GM21619 (cell line): ENCODE measurements at regions not wholly inside any gene's neighbourhood (a gene's known extent, or its start where the extent isn't known, plus 50 kb on each side); places are given as distances from the start of the nearest gene placed in this dataset.

Experiments
- ATAC-seq: cut with Tn5 transposase; IDR thresholded peaks from one replicate; pipeline ENCODE4 v1.9.1; 2021; ENCODE audit not compliant: unreplicated experiment

DNA sequence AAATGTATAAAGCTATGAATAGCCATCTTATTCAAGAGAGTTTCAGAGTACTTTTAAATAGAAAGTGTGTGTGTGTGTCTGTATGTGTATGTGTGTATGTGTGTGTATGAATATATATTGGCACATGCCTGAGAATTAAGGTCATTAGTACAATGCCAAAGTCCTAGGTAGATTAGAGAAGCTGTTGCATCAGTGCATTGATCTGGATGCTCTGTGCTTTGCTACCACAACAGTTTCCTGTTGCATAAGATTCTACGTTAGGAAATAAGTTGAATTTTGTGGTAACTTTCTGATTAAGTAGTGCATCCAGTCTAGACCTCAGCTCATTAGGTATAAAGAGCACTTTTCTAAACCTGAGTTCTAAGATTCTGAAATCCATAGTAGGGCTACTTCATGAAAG is 1102.8 kb upstream of the KLHL29 start:
- ATAC-seq: no peak

DNA sequence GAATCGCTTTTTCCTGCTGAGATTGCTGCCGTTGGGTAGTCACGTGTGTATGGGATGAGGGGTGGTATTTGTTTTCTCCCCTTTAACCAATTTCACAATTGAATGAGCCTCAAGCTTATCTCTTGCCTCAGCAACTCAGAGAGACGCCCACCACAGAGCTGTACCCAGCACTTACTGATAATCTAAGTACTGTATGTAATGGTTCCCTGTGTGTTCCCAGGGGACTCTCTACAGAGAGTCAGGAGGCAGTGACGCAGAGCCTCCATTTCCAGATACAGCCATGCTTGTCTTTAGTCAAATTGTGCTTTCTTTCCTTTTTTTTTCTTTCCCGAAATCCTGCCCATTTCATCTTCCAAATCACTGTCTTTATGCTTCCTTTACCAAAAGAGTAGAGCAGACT is 1102.1 kb upstream of the KLHL29 start:
- ATAC-seq: no peak

DNA sequence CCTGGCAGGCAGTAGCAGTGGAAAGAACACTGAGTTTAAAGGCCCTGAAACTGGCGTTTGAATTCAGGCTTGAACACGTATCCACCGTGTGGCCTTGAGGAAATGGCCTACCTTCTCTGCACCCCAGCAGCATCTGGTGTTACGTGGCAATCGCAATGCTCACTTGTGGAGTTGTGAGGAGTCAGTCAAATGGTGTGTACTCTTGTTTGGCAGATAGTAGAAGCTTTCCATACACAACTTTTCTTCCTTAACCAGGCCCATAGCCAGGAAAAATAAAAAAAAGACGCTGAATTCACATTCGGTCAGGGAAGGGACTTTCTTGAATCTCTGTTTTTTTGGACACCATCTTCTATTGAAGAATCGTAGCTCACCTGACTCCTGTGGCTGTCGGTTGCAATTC is 1101.5 kb upstream of the KLHL29 start:
- ATAC-seq: no peak

DNA sequence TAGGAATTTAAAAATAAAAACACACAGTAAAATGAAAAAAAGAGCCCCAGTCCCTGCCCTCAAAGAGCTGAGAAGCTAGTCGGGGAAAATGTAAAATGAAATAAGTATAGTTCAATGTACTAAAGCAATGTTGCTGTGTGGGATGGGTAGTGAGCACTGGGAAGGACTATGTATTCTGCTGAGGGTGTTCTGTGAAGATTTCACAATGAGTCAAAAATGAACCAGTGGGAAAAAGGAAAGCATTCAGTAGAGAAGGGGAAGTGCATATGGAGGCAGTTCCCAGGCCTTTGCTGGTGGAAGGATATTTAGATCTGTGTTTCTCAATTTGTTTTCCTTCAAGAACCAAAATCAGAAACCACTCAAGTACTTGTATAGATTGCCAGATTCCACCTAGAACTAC is 1094.7 kb upstream of the KLHL29 start:
- no peak for ATAC-seq

DNA sequence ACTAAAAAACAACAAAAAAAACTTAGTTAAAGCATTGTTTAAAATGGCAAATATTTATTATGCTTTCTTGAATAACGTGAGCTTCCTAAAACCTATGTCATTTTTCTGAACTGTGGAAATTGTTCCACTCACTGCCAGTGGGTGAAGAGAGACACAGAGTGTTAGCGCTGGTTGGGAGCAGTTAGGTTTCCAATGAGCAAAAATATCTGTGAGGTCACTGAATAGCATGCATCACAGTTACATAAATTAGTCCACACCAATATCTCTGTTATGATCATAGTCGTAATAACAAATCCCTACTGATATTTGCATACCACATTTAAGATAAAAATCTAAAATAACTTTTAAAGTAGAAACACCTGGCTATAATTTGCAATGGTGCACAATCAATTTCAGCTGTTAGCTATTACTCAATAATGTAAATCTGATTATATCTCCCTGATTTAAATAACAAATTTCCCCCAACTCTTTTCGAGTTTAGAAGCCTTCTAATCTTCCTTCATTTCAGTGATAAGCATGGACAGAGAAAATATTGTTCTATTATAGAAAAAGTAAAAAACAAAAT is 1094.0 kb upstream of the KLHL29 start:
- no peak for ATAC-seq

DNA sequence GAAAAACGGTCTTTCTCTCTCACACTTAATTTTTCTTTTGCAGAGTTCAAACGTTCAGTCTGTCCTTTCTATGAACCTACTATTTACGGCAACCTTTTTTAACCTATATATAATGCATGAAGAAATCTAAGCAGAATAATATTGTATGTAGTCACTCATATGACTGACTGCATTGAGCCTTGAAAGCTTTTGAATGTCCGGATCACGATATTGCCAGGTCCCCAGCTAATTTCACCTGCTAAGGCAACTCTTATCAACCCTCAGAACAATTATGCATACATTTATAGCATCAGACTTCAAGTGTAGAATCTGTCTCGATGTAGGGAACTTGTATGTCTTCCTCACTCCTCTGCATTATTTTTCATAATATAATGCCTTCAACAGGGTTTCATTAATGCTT is 1083.8 kb upstream of the KLHL29 start:
- no peak for ATAC-seq

DNA sequence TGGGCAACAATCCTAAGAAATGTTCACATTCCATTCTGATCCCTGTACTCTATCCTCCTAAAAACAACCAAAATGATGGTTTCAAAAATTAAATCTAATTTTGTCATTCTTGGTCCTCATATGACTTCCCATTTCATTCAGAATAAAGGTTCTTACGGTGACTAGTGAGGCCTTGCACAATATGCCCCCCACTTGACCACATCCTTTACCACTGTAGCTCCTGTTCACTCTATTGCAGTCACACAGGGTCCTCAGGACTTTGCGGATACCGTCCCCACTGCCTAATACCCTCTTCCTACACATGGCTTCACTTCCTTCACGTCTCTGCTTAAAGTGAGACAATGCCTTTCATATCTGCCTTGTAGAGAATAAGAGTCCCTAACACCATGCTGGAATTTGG is 1058.7 kb upstream of the KLHL29 start:
- no peak for ATAC-seq

DNA sequence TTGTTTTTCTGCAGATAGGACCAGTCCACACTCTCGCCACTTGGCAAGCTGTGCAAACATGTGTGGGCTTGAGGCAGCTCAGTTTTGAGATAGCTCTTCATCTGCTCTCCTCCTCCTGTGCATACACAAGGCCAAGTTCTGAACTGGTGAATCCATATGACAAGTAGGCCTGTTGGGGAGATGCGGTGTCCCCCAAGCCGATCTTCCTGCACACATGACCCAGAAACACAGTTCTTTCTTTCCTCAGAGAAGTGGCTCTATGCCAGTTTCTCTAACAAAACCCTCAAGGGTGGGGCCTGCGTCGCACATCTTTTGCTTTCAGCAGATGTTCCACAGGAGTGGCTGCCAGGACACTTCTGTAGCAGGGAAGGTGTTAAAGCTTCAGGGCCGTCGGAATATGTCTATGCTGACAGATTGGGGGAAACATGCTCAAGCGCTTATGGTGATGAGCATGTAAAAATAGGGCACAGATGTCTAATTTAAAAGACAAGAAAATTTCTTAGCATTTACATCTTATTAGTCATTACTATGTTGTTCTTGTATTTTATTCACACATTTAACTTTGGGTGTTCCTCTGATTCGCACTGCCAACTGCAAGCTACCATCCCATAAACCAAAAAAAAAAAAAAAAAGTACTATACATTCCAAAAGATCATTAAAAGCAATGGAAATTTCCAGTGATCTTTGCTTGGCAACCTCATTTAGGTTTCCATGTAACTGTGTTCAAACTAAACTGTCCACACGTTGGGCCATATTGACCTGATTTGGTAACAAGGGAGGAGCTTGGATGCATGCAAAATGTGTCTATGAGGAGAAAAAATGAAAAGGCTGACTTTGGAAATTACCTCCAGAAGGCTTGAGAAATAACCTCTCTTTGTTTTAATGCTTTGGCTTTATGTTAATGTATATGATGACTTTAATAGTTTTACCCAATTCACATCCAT is 1055.5 kb upstream of the KLHL29 start:
- ATAC-seq: no peak

DNA sequence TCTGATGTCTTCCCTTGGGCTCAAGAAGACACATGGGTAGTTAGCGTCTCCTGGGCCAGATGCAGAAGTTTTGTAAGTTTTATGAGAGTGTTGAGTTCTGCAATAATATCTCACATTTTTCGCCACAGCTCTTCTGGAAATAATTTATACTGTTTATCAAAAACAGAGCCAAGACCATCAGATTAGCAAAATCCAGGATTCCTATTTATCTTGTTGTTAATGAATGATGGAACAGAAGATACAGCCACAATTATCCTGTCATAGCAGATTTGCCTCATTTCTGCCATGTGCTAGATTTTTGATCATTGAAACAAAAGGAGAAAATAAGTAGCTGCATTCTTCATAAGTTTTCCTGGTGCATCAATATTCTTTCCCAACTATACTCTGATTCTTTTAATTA is 1048.6 kb upstream of the KLHL29 start:
- ATAC-seq: no peak

DNA sequence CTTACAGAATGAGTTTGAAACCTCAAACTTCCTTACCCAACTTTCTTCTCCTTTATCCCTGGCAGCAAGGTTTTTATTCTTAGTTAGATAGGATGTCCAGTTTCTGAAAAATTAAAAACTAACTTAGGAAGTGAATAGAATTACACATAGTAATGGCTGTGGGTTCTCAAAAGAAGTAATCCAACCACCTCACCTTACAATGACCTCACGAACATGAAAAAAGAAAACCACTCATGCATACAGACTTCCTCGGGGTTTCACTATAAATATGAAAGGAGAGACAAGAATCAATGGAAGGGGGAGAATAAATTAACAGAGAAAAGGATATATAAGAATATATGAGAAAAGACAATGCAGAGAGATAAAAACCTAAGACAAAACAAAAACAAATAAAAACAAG is 1044.3 kb upstream of the KLHL29 start:
- ATAC-seq: no peak

DNA sequence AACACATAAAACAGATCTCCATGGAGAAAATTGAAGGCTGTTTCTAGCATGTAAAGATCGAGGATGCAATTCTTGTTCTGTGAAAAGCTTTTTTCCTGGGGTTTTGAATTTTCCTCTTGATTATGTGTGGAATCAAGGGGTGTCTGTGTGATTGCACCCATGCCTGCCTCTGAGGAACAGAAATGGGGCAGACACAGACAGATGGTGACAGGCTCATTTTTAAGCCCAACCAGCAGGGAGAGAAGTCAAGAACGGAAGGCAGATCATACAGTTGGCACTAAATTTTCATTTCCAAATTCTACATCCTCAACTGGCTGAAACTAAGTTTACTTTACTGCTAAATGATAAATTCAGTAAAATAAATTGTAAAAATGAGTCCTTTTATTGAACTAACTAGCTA is 1037.7 kb upstream of the KLHL29 start:
- ATAC-seq: no peak

DNA sequence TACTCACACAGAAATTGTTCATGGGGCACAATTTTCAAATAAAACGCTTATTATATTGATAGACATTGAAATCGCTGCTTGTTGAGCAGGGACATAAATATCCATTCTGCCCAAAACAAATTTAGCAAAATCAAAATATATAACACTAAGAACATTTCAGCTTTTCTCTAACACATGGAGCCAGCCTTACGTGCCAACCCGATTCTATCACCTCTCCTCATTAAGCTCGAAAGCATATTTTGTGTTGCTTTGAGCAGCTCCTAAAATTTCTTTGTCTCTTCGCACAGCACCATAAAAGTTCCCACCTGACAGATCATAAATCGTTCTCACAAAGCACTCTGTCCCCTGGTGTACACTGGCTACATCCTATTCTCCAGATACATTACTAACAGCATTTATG is 1034.4 kb upstream of the KLHL29 start:
- ATAC-seq: no peak

DNA sequence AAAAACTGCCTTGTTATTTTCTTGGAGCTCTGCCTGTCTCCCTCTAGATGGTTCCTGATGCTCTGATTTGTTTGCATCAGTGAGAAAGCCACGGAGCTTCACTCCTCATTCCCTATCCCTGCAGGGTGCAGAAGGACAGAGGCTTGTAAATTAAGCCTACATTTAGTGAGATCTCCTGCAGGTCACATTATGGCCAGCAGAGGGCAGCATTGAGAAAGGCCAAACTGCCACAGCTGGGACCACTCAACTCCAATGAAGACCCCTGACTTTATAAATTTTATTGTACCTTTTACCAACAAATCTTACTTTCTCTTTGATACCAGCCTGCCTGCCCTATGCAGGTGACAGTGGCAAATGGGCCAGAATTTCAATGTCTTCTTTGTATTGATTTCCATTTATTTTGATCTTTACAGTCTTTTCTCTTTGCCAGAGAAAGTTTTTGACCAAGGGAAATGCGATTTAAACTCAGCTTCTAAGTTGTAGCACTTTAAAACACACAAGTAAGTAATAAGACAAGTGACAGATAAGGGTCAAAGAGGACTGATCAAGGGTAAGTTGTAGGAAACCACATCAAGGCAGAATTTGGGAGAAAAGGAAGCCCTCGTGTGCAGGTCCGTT is 1029.1 kb upstream of the KLHL29 start:
- ATAC-seq: peak; percentile 84

DNA sequence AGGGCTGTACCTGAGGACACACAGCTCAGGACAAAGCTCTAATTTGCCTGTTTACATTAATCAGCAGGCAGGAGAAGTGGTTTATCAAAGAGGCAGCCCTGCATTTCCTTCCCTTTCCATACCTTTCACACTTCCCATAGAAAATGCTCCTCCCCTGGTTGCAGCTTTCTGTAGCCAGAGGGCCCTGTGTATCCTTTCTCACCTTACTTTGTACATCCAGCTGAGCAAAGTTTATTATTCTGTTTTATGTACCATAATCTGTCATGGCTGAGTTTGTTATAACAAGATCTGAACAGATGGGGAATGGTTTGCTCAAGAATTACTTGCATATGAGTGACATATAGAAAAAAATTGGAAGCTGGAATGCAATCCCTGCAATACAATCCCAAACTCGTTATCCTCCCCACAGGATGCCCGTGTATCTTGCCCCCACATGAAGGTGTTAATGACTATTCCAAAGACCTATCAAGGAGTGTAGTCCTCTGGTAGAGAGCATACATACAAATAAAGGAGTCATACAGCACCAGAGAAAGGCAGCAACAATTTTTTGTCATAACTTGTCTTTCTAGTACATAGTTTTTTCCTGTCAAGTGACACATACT is 1025.8 kb upstream of the KLHL29 start:
- no peak for ATAC-seq

DNA sequence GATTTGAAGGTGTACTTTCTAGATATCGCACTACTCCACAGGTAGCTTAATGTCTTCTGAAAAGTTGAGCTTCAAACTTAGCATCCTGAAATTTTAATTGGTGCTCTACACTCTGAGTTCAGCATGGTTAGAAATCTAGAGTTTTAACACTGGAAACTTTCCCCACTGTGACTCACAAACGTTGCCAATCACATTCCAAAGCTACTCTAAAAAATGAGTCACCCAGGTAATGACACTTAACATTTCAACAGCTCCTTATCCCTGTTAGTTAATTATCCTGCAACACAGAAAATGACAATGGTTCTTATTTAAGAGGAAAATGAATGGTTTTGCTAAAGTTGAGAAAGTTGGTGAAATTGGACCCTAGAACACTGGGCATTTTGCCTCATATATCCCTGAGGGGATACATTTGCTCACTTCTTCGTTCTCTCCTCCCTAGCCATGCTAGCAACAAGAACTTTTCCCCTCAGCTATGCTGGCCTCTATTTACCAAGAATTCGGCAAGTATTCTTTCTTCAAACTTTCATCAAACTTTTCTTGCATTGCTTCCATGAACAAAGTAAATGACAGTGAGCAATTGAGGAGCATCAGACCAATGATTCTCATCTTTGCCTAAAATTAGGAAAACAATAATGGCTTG is 1024.1 kb upstream of the KLHL29 start:
- ATAC-seq: no peak

DNA sequence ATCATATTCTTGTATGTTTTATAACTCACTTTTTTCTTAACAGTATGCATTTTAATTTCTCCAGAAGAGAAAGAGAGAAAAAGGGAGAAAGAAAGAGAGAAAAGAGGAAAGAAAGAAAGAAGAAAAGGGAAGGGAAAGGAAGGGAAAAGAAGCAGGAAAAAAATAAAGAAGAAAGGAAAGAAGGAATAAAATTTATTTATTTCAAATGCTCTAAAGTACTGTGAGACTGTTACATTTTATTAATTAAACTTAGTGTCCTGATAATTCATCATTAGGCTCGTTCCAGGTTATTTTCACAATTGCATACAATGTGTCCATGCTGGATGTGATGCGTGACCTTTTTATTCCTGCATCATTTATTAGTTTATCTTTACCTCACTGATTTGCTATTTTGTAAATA is 1023.4 kb upstream of the KLHL29 start:
- ATAC-seq: no peak

DNA sequence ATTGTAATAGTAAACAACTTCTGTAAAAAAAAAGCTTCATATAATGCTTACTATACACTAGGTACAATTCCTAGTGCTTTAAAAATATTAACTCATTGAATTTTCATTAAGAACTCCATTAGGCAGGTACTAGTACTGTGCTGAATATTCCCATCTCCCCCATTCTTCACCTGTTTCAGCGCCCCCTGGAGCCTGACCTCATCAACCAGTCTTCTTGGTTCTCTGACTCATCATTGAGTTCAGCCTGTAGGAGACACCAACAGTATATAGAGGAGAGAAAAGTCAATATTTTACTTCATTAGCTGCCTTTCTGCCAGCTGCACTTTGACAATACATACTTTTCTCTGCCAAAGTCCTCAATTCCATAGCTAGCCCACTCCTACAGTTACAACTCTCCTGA is 1009.9 kb upstream of the KLHL29 start:
- ATAC-seq: no peak

DNA sequence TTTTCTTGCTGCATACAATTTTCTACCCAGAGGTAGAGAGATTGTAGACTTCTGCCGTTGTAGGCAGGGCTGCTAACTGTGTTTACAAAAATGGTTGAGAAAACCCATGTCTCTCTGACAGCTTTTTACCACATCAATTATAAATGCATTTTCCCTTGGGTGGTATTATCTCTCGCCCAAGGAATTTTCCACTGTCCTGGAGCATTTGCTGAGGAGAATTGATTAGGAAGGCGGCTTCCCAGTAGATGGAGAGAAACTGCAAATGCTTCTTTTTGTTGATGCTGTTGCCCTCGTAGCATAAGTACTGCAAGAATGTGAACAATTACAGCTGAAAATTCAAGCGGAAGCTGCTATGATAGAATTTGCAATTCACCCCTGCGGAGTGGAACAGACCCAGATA is 1007.7 kb upstream of the KLHL29 start:
- ATAC-seq: no peak

DNA sequence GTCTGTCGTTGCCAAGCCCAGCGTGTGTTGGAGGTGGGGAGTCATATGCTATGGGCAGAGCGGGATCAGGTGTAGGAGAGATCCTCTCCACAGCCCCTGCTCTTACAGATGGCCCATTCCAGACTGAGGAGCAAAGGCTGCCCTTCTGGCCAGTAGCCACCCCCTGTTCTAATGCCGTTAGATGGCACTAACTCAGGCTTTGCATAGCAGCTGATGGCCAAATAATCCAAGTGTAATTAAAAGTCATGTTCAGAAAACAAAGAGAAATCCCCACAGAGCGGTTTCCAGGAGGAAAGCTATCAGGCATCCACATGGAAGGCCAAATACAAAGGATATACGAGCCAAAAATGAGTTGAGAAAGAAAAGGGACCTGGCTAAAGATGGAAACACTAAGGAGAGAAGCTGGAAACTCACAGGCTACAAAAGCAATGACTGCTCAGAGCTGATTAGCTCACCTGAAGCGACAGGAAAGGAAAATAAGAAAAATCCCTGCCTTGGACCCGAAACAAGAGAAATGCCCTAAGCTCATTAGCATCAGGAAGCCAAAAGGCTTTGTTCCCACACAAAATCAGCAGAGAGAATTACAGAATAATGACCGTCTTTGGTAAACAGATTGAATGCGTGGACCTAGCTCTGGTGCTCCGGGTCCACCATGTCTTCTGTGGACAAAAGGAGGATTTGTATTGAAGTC is 1002.4 kb upstream of the KLHL29 start:
- no peak for ATAC-seq

DNA sequence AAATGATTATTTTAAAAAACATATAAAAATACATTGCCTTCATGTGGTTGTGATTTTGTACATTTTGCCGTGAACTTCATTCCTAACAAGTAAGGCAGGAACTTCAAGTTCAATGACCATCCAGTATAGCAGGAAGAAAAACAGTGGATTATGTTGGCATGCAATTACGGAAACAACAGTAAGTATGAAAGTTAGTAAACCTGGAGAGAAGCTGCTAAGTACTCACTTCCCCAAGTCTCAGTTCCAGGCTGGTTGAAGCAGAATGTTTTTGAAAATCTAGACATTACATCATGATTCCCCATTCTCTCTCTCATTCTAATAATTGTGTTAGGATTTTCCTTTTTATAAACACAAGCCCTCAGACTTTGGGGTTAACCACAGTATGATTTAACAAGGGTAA is 987.1 kb upstream of the KLHL29 start:
- ATAC-seq: no peak

DNA sequence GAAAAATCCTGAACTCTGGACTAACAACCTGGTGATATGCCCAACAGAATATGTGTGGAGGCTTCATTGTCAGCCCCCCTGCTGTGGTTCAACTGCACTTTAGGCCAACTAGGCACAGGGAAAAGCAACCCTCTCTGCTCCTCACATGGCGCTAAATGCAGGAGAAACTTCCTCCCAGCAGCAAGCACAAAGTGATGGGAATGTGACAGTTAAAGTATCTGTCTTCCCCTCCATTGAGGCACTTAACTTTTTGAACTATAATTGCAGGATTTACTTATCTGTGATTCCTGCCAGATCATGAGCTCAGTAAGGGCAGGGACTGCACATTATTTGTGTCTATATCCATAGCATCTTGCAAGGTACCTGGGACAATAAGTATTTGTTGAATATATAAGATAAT is 981.2 kb upstream of the KLHL29 start:
- ATAC-seq: no peak
